IPS-20b (cell line): ENCODE measurements at regions not wholly inside any gene's neighbourhood (a gene's known extent, or its start where the extent isn't known, plus 50 kb on each side); places are given as distances from the start of the nearest gene placed in this dataset.
"Not testable (repeated sequence)": the region's sequence is repeated elsewhere in the genome, so short reads cannot be mapped to it uniquely, and the experiment has no call there.

Source experiments
- H3K27ac ChIP-seq: one replicate; pipeline ENCODE4 v1.5.1; 2013; ENCODE audit warnings: low read length
- H3K27me3 ChIP-seq: 2 replicates; pipeline ENCODE4 v1.6.1; 2013; ENCODE audit warnings: mild to moderate bottlenecking, low read length, inconsistent platforms; ENCODE audit not compliant: insufficient read depth
- H3K36me3 ChIP-seq: 2 replicates; pipeline ENCODE4 v1.6.1; 2013; ENCODE audit warnings: low read depth, mild to moderate bottlenecking, inconsistent platforms, low read length, moderate library complexity; ENCODE audit not compliant: insufficient read depth
- H3K4me1 ChIP-seq: 2 replicates; pipeline ENCODE4 v1.6.1; 2013; ENCODE audit warnings: mild to moderate bottlenecking, control low read depth, inconsistent platforms, low read length, moderate library complexity; ENCODE audit not compliant: insufficient read depth
- H3K4me3 ChIP-seq: 2 replicates; pipeline ENCODE4 v1.5.1; 2013; ENCODE audit warnings: mild to moderate bottlenecking, low read length, inconsistent platforms
- H3K9ac ChIP-seq: 2 replicates; pipeline ENCODE4 v1.6.1; 2013; ENCODE audit warnings: low read depth, mild to moderate bottlenecking, inconsistent platforms, low read length, moderate library complexity
- H3K9me3 ChIP-seq: 2 replicates; pipeline ENCODE4 v1.6.1; 2013; ENCODE audit warnings: mild to moderate bottlenecking, low read depth, low read length, inconsistent platforms; ENCODE audit not compliant: insufficient read depth

DNA sequence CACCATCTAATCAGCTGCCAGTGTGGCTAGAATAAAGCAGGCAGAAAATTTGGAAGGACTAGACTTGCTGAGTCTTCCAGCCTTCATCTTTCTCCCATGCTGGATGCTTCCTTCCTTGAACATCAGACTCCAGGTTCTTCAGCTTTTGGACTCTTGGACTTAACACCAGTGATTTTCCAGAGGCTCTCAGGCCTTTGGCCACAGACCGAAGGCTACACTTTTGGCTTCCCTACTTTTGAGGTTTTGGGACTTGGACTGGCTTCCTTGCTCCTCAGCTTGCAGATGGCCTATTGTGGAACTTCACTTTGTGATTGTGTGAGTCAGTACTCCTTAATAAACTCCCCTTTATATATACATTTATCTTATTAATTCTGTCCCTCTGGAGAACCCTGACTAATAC is 129.8 kb upstream of the MB21D2 start:
- H3K4me1 ChIP-seq, H3K27me3 ChIP-seq, H3K4me3 ChIP-seq: not testable (repeated sequence)

GRCh38 chr3:193048127-193048526 is 130.5 kb upstream of the MB21D2 start:
- no peak overlapping the region for H3K27ac ChIP-seq
- no peaks in the 10 kb centered on the region for H3K36me3 ChIP-seq
- H3K4me1 ChIP-seq = no peaks in the 10 kb centered on the region
- H3K4me3 ChIP-seq = no peak overlapping the region
- no peaks in the 10 kb centered on the region for H3K9me3 ChIP-seq
- H3K27me3 ChIP-seq = no peaks in the 10 kb centered on the region
- no peak overlapping the region for H3K9ac ChIP-seq

More for the DNA sequence above, 129.8 kb upstream of the MB21D2 start:
- H3K27ac ChIP-seq, H3K9ac ChIP-seq, H3K36me3 ChIP-seq, H3K9me3 ChIP-seq: not testable (repeated sequence)

- Histone ChIP-seq H3K4me3 (no peak overlapping the region), H3K27me3 (no peaks in the 10 kb centered on the region), H3K9ac (no peak overlapping the region), H3K36me3 (no peaks in the 10 kb centered on the region), H3K27ac (no peak overlapping the region), H3K9me3 (no peaks in the 10 kb centered on the region), H3K4me1 (no peaks in the 10 kb centered on the region)
These were observed 132.3 kb upstream of the MB21D2 start for GRCh38 chr3:193049935-193050334.

GRCh38 chr3:193051314-193051713 is 133.7 kb upstream of the MB21D2 start:
- H3K27ac ChIP-seq = no peak overlapping the region
- H3K27me3 ChIP-seq = no peaks in the 10 kb centered on the region
- H3K9ac ChIP-seq = no peak overlapping the region
- no peaks in the 10 kb centered on the region for H3K36me3 ChIP-seq
- no peak overlapping the region for H3K4me3 ChIP-seq
- H3K4me1 ChIP-seq = no peaks in the 10 kb centered on the region
- no peaks in the 10 kb centered on the region for H3K9me3 ChIP-seq

GRCh38 chr3:193052354-193053045 is 134.8 kb upstream of the MB21D2 start:
- no peaks in the 10 kb centered on the region for H3K4me1 ChIP-seq
- H3K4me3 ChIP-seq = no peak overlapping the region
- no peak overlapping the region for H3K9ac ChIP-seq
- H3K27ac ChIP-seq = no peak overlapping the region
- H3K36me3 ChIP-seq = no peaks in the 10 kb centered on the region
- no peaks in the 10 kb centered on the region for H3K27me3 ChIP-seq
- no peaks in the 10 kb centered on the region for H3K9me3 ChIP-seq

DNA sequence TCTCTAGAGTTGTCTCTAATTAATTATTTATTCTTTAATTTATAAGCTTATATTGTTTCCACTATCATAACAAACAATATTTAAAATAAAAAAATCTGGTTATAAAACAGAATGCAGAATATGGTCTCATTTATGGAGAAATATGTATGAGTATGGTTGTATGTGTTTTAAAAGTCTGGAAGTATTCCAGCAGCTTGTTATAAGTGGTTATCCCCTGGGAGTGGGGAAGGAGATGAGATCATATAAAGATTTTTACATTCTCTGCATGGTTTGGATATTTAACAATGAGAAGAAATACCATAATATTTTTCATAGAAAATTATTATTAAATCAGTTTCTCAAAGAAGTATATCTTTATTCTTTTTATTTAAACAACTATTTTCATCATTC is 135.4 kb upstream of the MB21D2 start:
- H3K27ac ChIP-seq = no peak overlapping the region
- H3K36me3 ChIP-seq = no peaks in the 10 kb centered on the region
- no peaks in the 10 kb centered on the region for H3K27me3 ChIP-seq
- H3K9me3 ChIP-seq = no peaks in the 10 kb centered on the region
- H3K9ac ChIP-seq = no peak overlapping the region
- no peak overlapping the region for H3K4me3 ChIP-seq
- no peaks in the 10 kb centered on the region for H3K4me1 ChIP-seq

DNA sequence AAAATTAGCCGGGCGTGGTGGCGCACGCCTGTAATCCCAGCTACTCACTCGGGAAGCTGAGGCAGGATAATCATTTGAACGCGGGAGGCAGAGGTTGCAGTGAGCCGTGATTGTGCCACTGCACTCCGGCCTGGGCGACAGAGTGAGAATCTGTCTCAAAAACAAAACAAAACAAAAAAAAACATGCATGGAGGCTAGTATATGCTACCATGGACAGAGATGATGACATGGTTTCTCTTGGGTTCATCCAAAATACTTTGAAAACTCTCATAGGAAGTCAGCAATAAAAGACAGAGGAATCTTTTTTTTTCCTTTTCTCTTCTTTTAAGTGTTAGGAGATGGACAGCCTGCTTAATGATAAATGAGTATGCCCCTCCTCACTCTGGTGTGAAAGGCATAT is 137.7 kb upstream of the MB21D2 start:
- Histone ChIP-seq H3K9ac (no peak overlapping the region), H3K4me1 (no peaks in the 10 kb centered on the region), H3K4me3 (no peak overlapping the region), H3K27ac (no peak overlapping the region), H3K9me3 (no peaks in the 10 kb centered on the region), H3K36me3 (no peaks in the 10 kb centered on the region), H3K27me3 (no peaks in the 10 kb centered on the region)

- Histone ChIP-seq H3K4me3 (no peak overlapping the region), H3K27ac (no peak overlapping the region), H3K4me1 (no peaks in the 10 kb centered on the region), H3K27me3 (no peaks in the 10 kb centered on the region), H3K36me3 (no peaks in the 10 kb centered on the region), H3K9ac (no peak overlapping the region), H3K9me3 (no peaks in the 10 kb centered on the region)
These were observed 140.0 kb upstream of the MB21D2 start for GRCh38 chr3:193057616-193058015.

- Histone ChIP-seq H3K4me3 (no peak overlapping the region), H3K27me3 (no peaks in the 10 kb centered on the region), H3K36me3 (no peaks in the 10 kb centered on the region), H3K9me3 (no peaks in the 10 kb centered on the region), H3K27ac (no peak overlapping the region), H3K4me1 (no peaks in the 10 kb centered on the region), H3K9ac (no peak overlapping the region)
These were observed 143.3 kb upstream of the MB21D2 start for GRCh38 chr3:193060748-193061546.

GRCh38 chr3:193068365-193068764 is 150.7 kb upstream of the MB21D2 start:
- no peaks in the 10 kb centered on the region for H3K4me1 ChIP-seq
- no peaks in the 10 kb centered on the region for H3K27me3 ChIP-seq
- no peaks in the 10 kb centered on the region for H3K9me3 ChIP-seq
- no peak overlapping the region for H3K27ac ChIP-seq
- H3K36me3 ChIP-seq = no peaks in the 10 kb centered on the region
- no peak overlapping the region for H3K9ac ChIP-seq
- no peak overlapping the region for H3K4me3 ChIP-seq

- not testable (repeated sequence) for H3K27ac ChIP-seq, H3K27me3 ChIP-seq, H3K9me3 ChIP-seq, H3K4me3 ChIP-seq, H3K4me1 ChIP-seq, H3K9ac ChIP-seq, H3K36me3 ChIP-seq
These were observed 152.1 kb upstream of the MB21D2 start for GRCh38 chr3:193069732-193070131.

- Histone ChIP-seq H3K9ac (no peak overlapping the region), H3K9me3 (peaks cover 12% of the 10 kb centered on the region), H3K36me3 (no peaks in the 10 kb centered on the region), H3K27ac (no peak overlapping the region), H3K4me1 (no peaks in the 10 kb centered on the region), H3K27me3 (no peaks in the 10 kb centered on the region), H3K4me3 (no peak overlapping the region)
These were observed 161.5 kb upstream of the MB21D2 start for GRCh38 chr3:193078996-193079753.
